ENCODE measurements at regions not wholly inside any gene's neighbourhood (a gene's known extent, or its start where the extent isn't known, plus 50 kb on each side); places are given as distances from the start of the nearest gene placed in this dataset.
A peak's percentile ranks its signal among the peaks of the same experiment; 100 is the strongest.
"Not testable (repeated sequence)": the region's sequence is repeated elsewhere in the genome, so short reads cannot be mapped to it uniquely, and the experiment has no call there.

DNA sequence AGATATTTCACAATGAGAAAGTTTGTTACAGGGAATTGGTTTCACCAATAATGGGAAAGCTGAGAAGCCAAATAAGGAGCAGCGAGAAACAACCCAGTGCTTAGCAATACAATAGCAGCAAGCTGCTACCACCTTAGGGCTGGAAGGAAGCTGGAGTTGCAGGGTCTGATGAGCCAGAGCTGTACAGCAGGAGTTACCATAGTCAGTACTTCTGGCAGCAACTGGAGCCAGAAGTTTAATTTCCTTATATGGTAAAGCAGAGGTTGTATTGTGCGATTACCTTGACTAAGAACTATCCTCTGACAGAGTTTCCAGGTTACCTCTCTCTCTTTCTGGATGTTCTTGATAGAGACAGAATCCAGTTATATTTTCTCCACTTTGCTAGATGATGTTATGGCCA is 137.1 kb upstream of the OLIG3 start:
- TF ChIP-seq, protein P1, sequence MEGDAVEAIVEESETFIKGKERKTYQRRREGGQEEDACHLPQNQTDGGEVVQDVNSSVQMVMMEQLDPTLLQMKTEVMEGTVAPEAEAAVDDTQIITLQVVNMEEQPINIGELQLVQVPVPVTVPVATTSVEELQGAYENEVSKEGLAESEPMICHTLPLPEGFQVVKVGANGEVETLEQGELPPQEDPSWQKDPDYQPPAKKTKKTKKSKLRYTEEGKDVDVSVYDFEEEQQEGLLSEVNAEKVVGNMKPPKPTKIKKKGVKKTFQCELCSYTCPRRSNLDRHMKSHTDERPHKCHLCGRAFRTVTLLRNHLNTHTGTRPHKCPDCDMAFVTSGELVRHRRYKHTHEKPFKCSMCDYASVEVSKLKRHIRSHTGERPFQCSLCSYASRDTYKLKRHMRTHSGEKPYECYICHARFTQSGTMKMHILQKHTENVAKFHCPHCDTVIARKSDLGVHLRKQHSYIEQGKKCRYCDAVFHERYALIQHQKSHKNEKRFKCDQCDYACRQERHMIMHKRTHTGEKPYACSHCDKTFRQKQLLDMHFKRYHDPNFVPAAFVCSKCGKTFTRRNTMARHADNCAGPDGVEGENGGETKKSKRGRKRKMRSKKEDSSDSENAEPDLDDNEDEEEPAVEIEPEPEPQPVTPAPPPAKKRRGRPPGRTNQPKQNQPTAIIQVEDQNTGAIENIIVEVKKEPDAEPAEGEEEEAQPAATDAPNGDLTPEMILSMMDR (IDR thresholded peaks at IDR 0.05; ENCODE audit: borderline replicate concordance, control extremely low read depth, extremely low read depth, insufficient read depth, missing control alignments) = no peak
- DNase-seq (ENCODE audit: low spot score) = peak; percentile 28
- in situ Hi-C loops (cut with MboI; ENCODE audit: low sequenced_read_pairs, unreplicated experiment) = loop anchor here (25.0 kb wide), 1 partner anchor 344 kb away; no protein-coding TSS in a partner anchor

DNA sequence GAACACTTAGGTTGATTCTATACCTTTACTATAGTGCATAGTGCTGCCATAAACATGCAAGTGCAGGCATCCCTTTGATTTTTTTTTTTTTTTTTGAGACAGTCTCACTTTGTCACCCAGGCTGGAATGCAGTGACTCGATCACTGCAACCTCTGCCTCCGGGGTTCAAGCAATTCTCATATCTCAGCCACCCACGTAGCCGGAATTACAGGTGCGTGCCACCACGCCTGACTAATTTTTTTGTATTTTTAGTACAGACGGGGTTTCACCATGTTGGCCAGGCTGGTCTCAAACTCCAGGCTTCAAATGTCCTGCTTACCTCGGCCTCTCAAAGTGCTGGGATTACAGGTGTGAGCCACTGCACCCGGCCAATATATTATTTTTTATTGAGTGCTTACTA is 140.0 kb upstream of the OLIG3 start:
- DNase-seq (ENCODE audit: low spot score) = not testable (repeated sequence)
- in situ Hi-C loops (cut with MboI; ENCODE audit: low sequenced_read_pairs, unreplicated experiment) = loop anchor here (25.0 kb wide), 1 partner anchor 347 kb away; no protein-coding TSS in a partner anchor

DNA sequence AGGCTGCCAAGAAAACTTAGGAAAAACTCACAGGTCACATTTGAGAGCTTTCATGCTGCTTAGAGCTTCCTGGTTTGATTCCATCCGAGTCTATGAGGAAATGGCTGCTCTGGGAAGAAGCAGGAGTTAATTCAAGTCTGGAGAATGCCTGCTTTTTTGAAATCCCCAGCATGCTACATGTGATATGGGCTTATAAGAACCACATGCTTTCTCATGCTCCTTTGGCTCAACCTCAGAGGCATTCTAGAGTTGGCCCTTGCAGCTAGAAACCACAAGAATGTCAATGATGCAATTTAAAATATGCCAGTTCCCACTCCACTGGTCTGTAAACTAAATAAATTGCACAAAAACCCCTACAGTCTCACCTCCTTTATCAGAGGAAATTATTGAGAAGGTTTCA is 142.9 kb upstream of the OLIG3 start:
- DNase-seq (ENCODE audit: low spot score) = no peak
- in situ Hi-C loops (cut with MboI; ENCODE audit: low sequenced_read_pairs, unreplicated experiment) = loop anchor here (25.0 kb wide), 1 partner anchor 350 kb away; no protein-coding TSS in a partner anchor
- TF ChIP-seq, protein P1 (IDR thresholded peaks at IDR 0.05; ENCODE audit: borderline replicate concordance, control extremely low read depth, extremely low read depth, insufficient read depth, missing control alignments) = no peak

GRCh38 chr6:137638926-137639706 is 144.9 kb upstream of the OLIG3 start:
- TF ChIP-seq, protein P1 (IDR thresholded peaks at IDR 0.05; ENCODE audit: borderline replicate concordance, control extremely low read depth, extremely low read depth, insufficient read depth, missing control alignments) = no peak
- in situ Hi-C loops (cut with MboI; ENCODE audit: low sequenced_read_pairs, unreplicated experiment) = loop anchor here (25.0 kb wide), 1 partner anchor 352 kb away; no protein-coding TSS in a partner anchor
- DNase-seq (ENCODE audit: low spot score) = peak; percentile 41

- DNase-seq (ENCODE audit: low spot score) = no peak
- TF ChIP-seq, protein P1 (IDR thresholded peaks at IDR 0.05; ENCODE audit: borderline replicate concordance, control extremely low read depth, extremely low read depth, insufficient read depth, missing control alignments) = no peak
- in situ Hi-C loops (cut with MboI; ENCODE audit: low sequenced_read_pairs, unreplicated experiment) = loop anchor here (10.0 to 25.0 kb wide), 2 partner anchors 353 to 555 kb away; no protein-coding TSS in a partner anchor
Measured at GRCh38 chr6:137640086-137640485, 145.9 kb upstream of the OLIG3 start.

- DNase-seq (ENCODE audit: low spot score) = peak; percentile 55
- TF ChIP-seq, protein P1 (IDR thresholded peaks at IDR 0.05; ENCODE audit: borderline replicate concordance, control extremely low read depth, extremely low read depth, insufficient read depth, missing control alignments) = peak; percentile 66
- in situ Hi-C loops (cut with MboI; ENCODE audit: low sequenced_read_pairs, unreplicated experiment) = loop anchor here (10.0 to 25.0 kb wide), 2 partner anchors 354 to 557 kb away; no protein-coding TSS in a partner anchor
Measured at GRCh38 chr6:137641474-137642077, 147.4 kb upstream of the OLIG3 start.

GRCh38 chr6:137643210-137643609 is 149.0 kb upstream of the OLIG3 start:
- DNase-seq (ENCODE audit: low spot score) = not testable (repeated sequence)
- in situ Hi-C loops (cut with MboI; ENCODE audit: low sequenced_read_pairs, unreplicated experiment) = loop anchor here (10.0 to 25.0 kb wide), 2 partner anchors 356 to 558 kb away; no protein-coding TSS in a partner anchor

GRCh38 chr6:137643644-137644043 is 149.4 kb upstream of the OLIG3 start:
- in situ Hi-C loops (cut with MboI; ENCODE audit: low sequenced_read_pairs, unreplicated experiment) = loop anchor here (10.0 to 25.0 kb wide), 2 partner anchors 356 to 559 kb away; no protein-coding TSS in a partner anchor

More at GRCh38 chr6:137643644-137644043, 149.4 kb upstream of the OLIG3 start:
- DNase-seq (ENCODE audit: low spot score) = not testable (repeated sequence)

Data from GM13976 (cell line).